ENCODE measurements at regions not wholly inside any gene's neighbourhood (a gene's known extent, or its start where the extent isn't known, plus 50 kb on each side); places are given as distances from the start of the nearest gene placed in this dataset.
A peak's percentile ranks its signal among the peaks of the same experiment; 100 is the strongest.

DNA sequence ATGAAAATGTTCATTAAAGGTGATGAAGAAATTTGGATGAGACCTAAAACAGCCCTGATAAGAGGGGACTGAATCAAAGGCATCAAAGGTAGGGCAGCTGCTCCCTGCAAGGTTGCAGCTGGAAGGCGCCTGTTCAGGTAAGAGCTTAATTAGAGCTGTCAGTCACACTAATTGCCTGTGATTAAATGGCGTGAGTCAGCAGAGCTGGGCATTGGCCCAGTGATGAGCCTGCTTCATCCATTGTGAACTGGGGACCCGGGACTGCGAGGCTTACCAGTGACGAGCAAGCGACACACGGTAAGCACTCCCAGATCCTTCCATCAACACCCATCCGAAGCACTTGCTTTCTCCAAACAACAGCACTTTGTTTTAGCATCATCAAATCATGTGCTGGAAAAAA, 621.5 kb upstream of the CDH4 start:
- Histone ChIP-seq H4K5ac (ENCODE audit: insufficient read length, low read depth, low read length) (no peak overlapping the region), H3K9me3 (ENCODE audit: insufficient read depth in 2 of 2, low read depth in 1 of 2, low read length in 1 of 2) (0 out of 4 replicates have a peak, but pooled peaks cover 0 to under 1% of the 10 kb centered on the region in 2 experiments), H3K4me2 (ENCODE audit: insufficient read depth in 1 of 2, low read depth in 2 of 2, low read length in 2 of 2) (no peak overlapping the region), H3K4ac (replicated peaks; ENCODE audit: insufficient read length, low read depth, low read length) (no peak overlapping the region), H3K4me1 (replicated peaks in 1 of 4; ENCODE audit: control insufficient read depth in 3 of 4, insufficient read depth in 4 of 4, low read length in 3 of 4) (no peaks in the 10 kb centered on the region; a peak in 1 of 7 replicates), H3K23me2 (ENCODE audit: low read depth, low read length) (no peaks in the 10 kb centered on the region), H3K79me1 (ENCODE audit: low read depth, low read length) (no peaks in the 10 kb centered on the region), H3K18ac (ENCODE audit: extremely low read depth, low read length) (no peak overlapping the region), H2BK120ac (replicated peaks; ENCODE audit: low read depth, low read length) (no peak overlapping the region), H3K14ac (ENCODE audit: insufficient read length) (no peak overlapping the region), H2BK12ac (ENCODE audit: low read depth, low read length) (no peak overlapping the region), H2AK5ac (ENCODE audit: low read depth, low read length) (no peak overlapping the region), H4K91ac (replicated peaks; ENCODE audit: insufficient read length, low read length) (no peak overlapping the region), H3K23ac (ENCODE audit: insufficient read length) (no peak overlapping the region), H3K79me2 (ENCODE audit: control insufficient read depth in 1 of 2, insufficient read depth in 2 of 2, low read length in 2 of 2) (no peaks in the 10 kb centered on the region), H2BK5ac (ENCODE audit: low read depth, low read length) (0 out of 2 replicates have a peak overlapping the region, but pooled peaks have one; percentile 12), H2BK20ac (ENCODE audit: low read length) (no peak overlapping the region), H3K27me3 (replicated peaks in 1 of 4; ENCODE audit: control insufficient read depth in 3 of 4, extremely low read depth in 1 of 4, insufficient read depth in 3 of 4, low read length in 3 of 4) (0 out of 7 replicates have a peak, but pooled peaks cover 0 to 3% (median 0%) of the 10 kb centered on the region in 4 experiments), H3K27ac (ENCODE audit: low read depth, low read length) (no peak overlapping the region), H3K56ac (replicated peaks; ENCODE audit: insufficient read length, low read depth, low read length) (no peak overlapping the region), H3K9ac (replicated peaks in 1 of 4; ENCODE audit: extremely low read depth in 1 of 4, low read depth in 3 of 4, low read length in 3 of 4) (no peak overlapping the region), H4K20me1 (replicated peaks in 1 of 2; ENCODE audit: control insufficient read depth in 1 of 2, insufficient read depth in 2 of 2, low read length in 2 of 2) (no peaks in the 10 kb centered on the region), H3K4me3 (ENCODE audit: extremely low read depth in 1 of 4, insufficient read depth in 2 of 4, low read depth in 3 of 4, low read length in 4 of 4) (no peak overlapping the region), H2AFZ (ENCODE audit: low read length) (no peak overlapping the region), H4K8ac (ENCODE audit: extremely low read depth, insufficient read depth, low read length) (no peak overlapping the region), H3K36me3 (ENCODE audit: control insufficient read depth in 2 of 4, insufficient read depth in 4 of 4, low read length in 3 of 4) (no peaks in the 10 kb centered on the region), H2BK15ac (ENCODE audit: low read length) (no peak overlapping the region; the same call in 1 of the 2 replicates)
- DNase-seq (ENCODE audit: low read depth in 1 of 2, low spot score in 2 of 2), result peak in 1 of 2 experiments; percentile 6
- no peak for FAIRE-seq
- 92% methylated on average over 8 of the region's 8 CpGs; no CpG with 5 or more reads in 1 of the 2 experiments for WGBS, 2 experiments (ENCODE audit: extremely low coverage in 1 of 2, insufficient coverage in 1 of 2, insufficient read length in 1 of 2, insufficient replicate concordance in 2 of 2, low coverage in 1 of 2, low lambda C conversion rate in 2 of 2, missing lambda C conversion rate in 1 of 2)
- no peak for TF ChIP-seq KDM5A (IDR thresholded peaks at IDR 0.05; ENCODE audit: low read length)
- ChIA-PET CTCF (ENCODE audit: partially characterized antibody) (interaction anchor here (0.7 kb wide), 1 partner anchor 176 kb away, joined by 3 read pairs; no protein-coding TSS in a partner anchor), POLR2A (ENCODE audit: partially characterized antibody) (no interaction called here)

Measured in H1 (cell line).